ENCODE measurements at regions not wholly inside any gene's neighbourhood (a gene's known extent, or its start where the extent isn't known, plus 50 kb on each side); places are given as distances from the start of the nearest gene placed in this dataset.

DNA sequence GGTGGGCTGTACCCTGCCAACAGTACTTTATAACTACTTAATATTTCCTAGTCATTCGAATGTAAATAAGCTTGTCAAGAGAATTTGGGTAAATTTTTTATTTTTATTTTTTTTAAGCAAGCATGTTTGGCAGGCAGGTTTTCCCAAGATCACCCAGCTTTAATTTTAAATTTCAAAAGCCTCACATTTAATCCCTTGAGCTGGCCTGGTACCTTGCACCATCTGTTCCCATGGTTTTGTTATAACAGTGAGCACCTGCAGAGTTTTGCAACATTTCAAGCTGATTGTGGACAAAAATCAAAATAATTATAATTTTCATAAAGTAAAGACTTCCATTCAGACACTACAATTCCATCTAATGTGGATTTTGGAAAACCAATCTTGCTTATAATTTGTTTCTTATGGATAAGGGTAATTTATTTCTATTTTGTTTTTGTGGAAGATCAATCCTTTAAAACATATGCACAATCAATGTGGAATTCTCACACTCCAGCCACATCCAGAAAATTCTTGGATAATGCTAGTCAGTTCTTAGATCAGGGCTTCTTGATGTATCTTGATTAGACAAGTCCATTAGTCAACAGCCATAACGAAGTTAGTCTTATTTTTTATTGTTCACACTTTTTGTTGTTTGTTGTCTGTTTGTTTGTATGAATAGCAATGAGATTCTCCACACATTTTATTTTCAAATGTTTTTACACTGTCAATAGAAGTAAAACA lies 689.3 kb downstream of the NR4A2 start:
- Histone ChIP-seq H3K4me2 (ENCODE audit: insufficient read depth, low read length) (no peak overlapping the region), H3K27me3 (ENCODE audit: control insufficient read depth in 2 of 2, insufficient read depth in 2 of 2, low read length in 2 of 2) (no peaks in the 10 kb centered on the region), H3K4me3 (no peak overlapping the region), H3K9ac (ENCODE audit: insufficient read depth in 1 of 2, low read depth in 2 of 2, low read length in 2 of 2) (no peak overlapping the region), H3K27ac (ENCODE audit: extremely low read depth, low read depth, low read length) (no peak overlapping the region), H2AFZ (ENCODE audit: low read depth, low read length) (no peak overlapping the region), H3K4me1 (replicated peaks in 1 of 2; ENCODE audit: control insufficient read depth in 2 of 2, insufficient read depth in 2 of 2, low read length in 2 of 2) (no peaks in the 10 kb centered on the region), H3K9me3 (replicated peaks; ENCODE audit: control insufficient read depth, insufficient read depth, low read depth, low read length) (no peaks in the 10 kb centered on the region), H3K79me2 (ENCODE audit: control insufficient read depth, insufficient read depth, low read length) (no peaks in the 10 kb centered on the region), H4K20me1 (replicated peaks; ENCODE audit: control insufficient read depth, insufficient read depth, low read length) (no peaks in the 10 kb centered on the region), H3K36me3 (ENCODE audit: control insufficient read depth, insufficient read depth, low read length) (no peaks in the 10 kb centered on the region), H3K9me1 (ENCODE audit: control insufficient read depth, insufficient read depth, low read length) (no peaks in the 10 kb centered on the region)
- WGBS (ENCODE audit: insufficient coverage, low coverage, missing lambda C conversion rate), result 6% methylated on average over 2 of the region's 2 CpGs
- in situ Hi-C loops (cut with MboI), result no loop called here
- ChIA-PET CTCF (ENCODE audit: low intra/inter-chr PET ratio) (no interaction called here), POLR2A (no interaction called here)
- intact Hi-C loops (cut with micrococcal nuclease), result no loop called here
- no peak for DNase-seq (ENCODE audit: extremely low read depth in 1 of 4, low spot score in 3 of 4)
- BruUV-seq (replicated peaks), result no TSS peak
- ATAC-seq, result no peak
- no peak for TF ChIP-seq KLF10 (CRISPR knock-in tag; IDR thresholded peaks at IDR 0.05)
- FAIRE-seq, result no peak

DNA sequence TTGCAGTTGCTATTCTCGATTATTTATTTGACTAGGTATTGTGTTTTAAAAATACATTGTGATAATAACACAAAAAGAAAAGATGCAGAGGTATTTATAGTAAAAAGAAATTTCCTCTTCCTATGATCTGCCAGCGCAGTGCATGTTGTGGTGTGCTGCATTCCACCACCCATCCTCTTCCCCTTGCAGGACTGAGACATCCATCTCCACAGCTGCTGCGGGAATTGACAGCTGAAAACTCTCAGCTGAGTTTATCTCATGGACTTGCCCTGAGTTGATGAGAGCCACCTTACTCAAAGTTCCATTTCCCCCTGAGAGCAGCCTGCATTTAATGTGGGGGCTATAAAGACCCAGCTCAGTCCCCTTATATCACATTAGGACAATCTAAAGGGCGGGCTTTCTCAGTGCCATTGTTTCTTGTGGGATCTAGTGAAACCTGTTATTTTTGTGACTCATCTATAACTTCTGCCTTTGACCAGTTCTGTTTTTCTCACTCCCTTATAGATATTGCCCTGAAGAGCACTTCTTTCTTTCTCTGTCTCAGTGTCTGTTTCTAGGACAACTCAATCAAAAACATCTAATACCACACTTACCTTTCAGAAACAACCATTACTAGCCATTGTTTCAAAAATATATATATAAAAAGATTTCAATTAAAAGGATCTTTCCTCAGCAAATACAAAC lies 698.5 kb downstream of the NR4A2 start:
- WGBS (ENCODE audit: insufficient coverage, low coverage, missing lambda C conversion rate), result 2% methylated on average over 4 of the region's 4 CpGs
- Histone ChIP-seq H3K4me3 (no peak overlapping the region), H4K20me1 (replicated peaks; ENCODE audit: control insufficient read depth, insufficient read depth, low read length) (no peaks in the 10 kb centered on the region), H3K79me2 (ENCODE audit: control insufficient read depth, insufficient read depth, low read length) (no peaks in the 10 kb centered on the region), H3K36me3 (ENCODE audit: control insufficient read depth, insufficient read depth, low read length) (no peaks in the 10 kb centered on the region), H3K4me1 (replicated peaks in 1 of 2; ENCODE audit: control insufficient read depth in 2 of 2, insufficient read depth in 2 of 2, low read length in 2 of 2) (no peaks in the 10 kb centered on the region), H2AFZ (ENCODE audit: low read depth, low read length) (no peak overlapping the region), H3K27me3 (ENCODE audit: control insufficient read depth in 2 of 2, insufficient read depth in 2 of 2, low read length in 2 of 2) (no peaks in the 10 kb centered on the region), H3K9ac (ENCODE audit: insufficient read depth in 1 of 2, low read depth in 2 of 2, low read length in 2 of 2) (no peak overlapping the region), H3K4me2 (ENCODE audit: insufficient read depth, low read length) (no peak overlapping the region), H3K9me1 (ENCODE audit: control insufficient read depth, insufficient read depth, low read length) (no peaks in the 10 kb centered on the region), H3K27ac (ENCODE audit: extremely low read depth, low read depth, low read length) (no peak overlapping the region), H3K9me3 (replicated peaks; ENCODE audit: control insufficient read depth, insufficient read depth, low read depth, low read length) (no peaks in the 10 kb centered on the region; the same call in 1 of the 2 replicates)
- CTCF ChIA-PET (ENCODE audit: low intra/inter-chr PET ratio), result no interaction called here
- in situ Hi-C loops (cut with MboI), result no loop called here
- no peak for TF ChIP-seq MTF1 (CRISPR knock-in tag; IDR thresholded peaks at IDR 0.05; ENCODE audit: borderline replicate concordance)
- TF ChIP-seq SMARCA5 (IDR thresholded peaks at IDR 0.05), result no peak
- TF ChIP-seq SAP30 (IDR thresholded peaks at IDR 0.05; ENCODE audit: borderline replicate concordance, insufficient read depth, low read depth, low read length, poor library complexity, severe bottlenecking), result no peak
- POLR2A ChIA-PET, result interaction anchor here (0.6 kb wide), 1 partner anchor 41 kb away, joined by 4 read pairs; no protein-coding TSS in a partner anchor
- intact Hi-C loops (cut with micrococcal nuclease), result no loop called here
- ATAC-seq (no peak), FAIRE-seq (no peak), DNase-seq (ENCODE audit: extremely low read depth in 1 of 4, low spot score in 3 of 4) (no peak)
- BruUV-seq (replicated peaks), result no TSS peak

Measured in K562 (cell line).